Mesendoderm (in vitro differentiated cells): ENCODE measurements at regions not wholly inside any gene's neighbourhood (a gene's known extent, or its start where the extent isn't known, plus 50 kb on each side); places are given as distances from the start of the nearest gene placed in this dataset.

Experiments
- DNase-seq: peaks from one replicate; pipeline ENCODE4 v3.0.0; 2013
- H2AK5ac ChIP-seq: 2 replicates; pipeline ENCODE4 v1.6.1; 2013; ENCODE audit warnings: low read length, inconsistent platforms
- H2BK120ac ChIP-seq: 2 replicates; pipeline ENCODE4 v1.6.1; 2013; ENCODE audit warnings: low read depth, mild to moderate bottlenecking, low read length, moderate library complexity, mixed read lengths
- H2BK15ac ChIP-seq: replicated peaks from 2 replicates; pipeline ENCODE4 v1.6.1; 2013; ENCODE audit warnings: low read depth, mild to moderate bottlenecking, moderate library complexity
- H2BK5ac ChIP-seq: 2 replicates; pipeline ENCODE4 v1.6.1; 2013; ENCODE audit warnings: low read length, inconsistent platforms
- H3K18ac ChIP-seq: 2 replicates; pipeline ENCODE4 v1.6.1; 2013; ENCODE audit warnings: mild to moderate bottlenecking, low read length, mixed read lengths
- H3K23ac ChIP-seq: one replicate; pipeline ENCODE4 v1.6.1; 2013; ENCODE audit warnings: low read length
- H3K27ac ChIP-seq: 2 replicates; pipeline ENCODE4 v1.5.1; 2013; ENCODE audit warnings: low read depth, mild to moderate bottlenecking, inconsistent platforms, low read length, moderate library complexity
- H3K27me3 ChIP-seq: 2 replicates; pipeline ENCODE4 v1.6.1; 2013; ENCODE audit warnings: low read length, control low read depth, mild to moderate bottlenecking, inconsistent platforms; ENCODE audit not compliant: insufficient read depth, poor library complexity
- H3K36me3 ChIP-seq: 2 replicates; pipeline ENCODE4 v1.6.1; 2013; ENCODE audit warnings: low read length, inconsistent platforms; ENCODE audit not compliant: control insufficient read depth, insufficient read depth
- H3K4ac ChIP-seq: one replicate; pipeline ENCODE4 v1.6.1; 2013; ENCODE audit warnings: low read depth, mild to moderate bottlenecking, low read length, moderate library complexity
- H3K4me1 ChIP-seq: 2 replicates; pipeline ENCODE4 v1.6.1; 2013; ENCODE audit warnings: low read depth, low read length, inconsistent platforms; ENCODE audit not compliant: control insufficient read depth
- H3K4me2 ChIP-seq: 2 replicates; pipeline ENCODE4 v1.6.1; 2013; ENCODE audit warnings: low read length
- H3K4me3 ChIP-seq: 2 replicates; pipeline ENCODE4 v1.5.1; 2013; ENCODE audit warnings: mild to moderate bottlenecking, low read length
- H3K56ac ChIP-seq: one replicate; pipeline ENCODE4 v1.6.1; 2013; ENCODE audit warnings: low read length
- H3K79me1 ChIP-seq: 2 replicates; pipeline ENCODE4 v1.6.1; 2013; ENCODE audit warnings: low read length, inconsistent platforms
- H3K79me2 ChIP-seq: 2 replicates; pipeline ENCODE4 v1.6.1; 2013; ENCODE audit warnings: mild to moderate bottlenecking, low read length; ENCODE audit not compliant: control insufficient read depth, insufficient read depth
- H3K9ac ChIP-seq: 2 replicates; pipeline ENCODE4 v1.6.1; 2013; ENCODE audit warnings: low read length, inconsistent platforms
- H4K5ac ChIP-seq: one replicate; pipeline ENCODE4 v1.6.1; 2013; ENCODE audit warnings: low read length
- H4K8ac ChIP-seq: one replicate; pipeline ENCODE4 v1.6.1; 2013; ENCODE audit warnings: low read depth, mild to moderate bottlenecking, control low read depth, low read length, moderate library complexity
- WGBS: extraction: QIAGEN DNeasy Blood & Tissue Kit; methylation state at CpG from one replicate; pipeline ENCODE4 v1.1.7; 2013; ENCODE audit warnings: low lambda C conversion rate, missing lambda C conversion rate; ENCODE audit not compliant: insufficient coverage; ENCODE audit errors: extremely low coverage; 5-methylcytosine and 5-hydroxymethylcytosine counted together

GRCh38 chr11:110977661-110978060 is 265.4 kb upstream of the ARHGAP20 start:
- Histone ChIP-seq H3K9ac (no peak overlapping the region), H3K27ac (no peak overlapping the region), H4K5ac (no peak overlapping the region), H2AK5ac (no peak overlapping the region), H2BK120ac (no peak overlapping the region), H3K56ac (no peak overlapping the region), H3K79me1 (no peaks in the 10 kb centered on the region), H3K27me3 (no peaks in the 10 kb centered on the region), H3K36me3 (no peaks in the 10 kb centered on the region), H3K4me3 (no peak overlapping the region), H3K4ac (no peak overlapping the region), H3K4me2 (no peak overlapping the region), H3K18ac (no peak overlapping the region), H3K23ac (no peak overlapping the region), H3K4me1 (no peaks in the 10 kb centered on the region), H4K8ac (no peak overlapping the region), H2BK15ac (no peak overlapping the region), H3K79me2 (no peaks in the 10 kb centered on the region), H2BK5ac (no peak overlapping the region)
- no peak for DNase-seq
- no CpG with 5 or more reads among the region's 1 CpG for WGBS

GRCh38 chr11:110974731-110975130 is 262.5 kb upstream of the ARHGAP20 start:
- H3K79me1 ChIP-seq: no peaks in the 10 kb centered on the region
- no CpG with 5 or more reads among the region's 2 CpGs for WGBS
- H3K27me3 ChIP-seq: no peaks in the 10 kb centered on the region
- H3K4me2 ChIP-seq: no peak overlapping the region
- no peak overlapping the region for H3K4ac ChIP-seq
- no peak overlapping the region for H3K23ac ChIP-seq
- no peak overlapping the region for H2AK5ac ChIP-seq
- no peaks in the 10 kb centered on the region for H3K36me3 ChIP-seq
- H3K27ac ChIP-seq: no peak overlapping the region
- no peak overlapping the region for H2BK120ac ChIP-seq
- no peak overlapping the region for H3K56ac ChIP-seq
- no peak overlapping the region for H4K5ac ChIP-seq
- H4K8ac ChIP-seq: no peak overlapping the region
- no peaks in the 10 kb centered on the region for H3K4me1 ChIP-seq
- H3K18ac ChIP-seq: no peak overlapping the region
- H2BK5ac ChIP-seq: no peak overlapping the region
- no peak for DNase-seq
- H3K4me3 ChIP-seq: no peak overlapping the region
- H3K79me2 ChIP-seq: no peaks in the 10 kb centered on the region
- H2BK15ac ChIP-seq: no peak overlapping the region
- no peak overlapping the region for H3K9ac ChIP-seq

- Histone ChIP-seq H3K79me2 (no peaks in the 10 kb centered on the region), H3K4me2 (no peak overlapping the region), H3K56ac (no peak overlapping the region), H3K4me1 (no peaks in the 10 kb centered on the region), H3K79me1 (no peaks in the 10 kb centered on the region), H4K5ac (no peak overlapping the region), H3K23ac (no peak overlapping the region), H3K36me3 (no peaks in the 10 kb centered on the region), H2BK5ac (no peak overlapping the region), H2BK120ac (no peak overlapping the region), H3K27me3 (no peaks in the 10 kb centered on the region), H3K18ac (no peak overlapping the region), H2BK15ac (no peak overlapping the region), H2AK5ac (no peak overlapping the region), H3K27ac (no peak overlapping the region), H3K4ac (no peak overlapping the region), H4K8ac (no peak overlapping the region), H3K9ac (no peak overlapping the region), H3K4me3 (no peak overlapping the region)
- DNase-seq: no peak
- WGBS: no CpG with 5 or more reads among the region's 2 CpGs
Measured at GRCh38 chr11:110973401-110973980, 261.3 kb upstream of the ARHGAP20 start.

GRCh38 chr11:110972640-110973039 is 260.4 kb upstream of the ARHGAP20 start:
- no peak overlapping the region for H3K23ac ChIP-seq
- H3K9ac ChIP-seq: no peak overlapping the region
- H2BK15ac ChIP-seq: no peak overlapping the region
- H3K4me1 ChIP-seq: no peaks in the 10 kb centered on the region
- H3K56ac ChIP-seq: no peak overlapping the region
- peak overlapping the region; percentile 60 for H3K18ac ChIP-seq
- no peak overlapping the region for H2BK120ac ChIP-seq
- no peaks in the 10 kb centered on the region for H3K36me3 ChIP-seq
- no peak overlapping the region for H2BK5ac ChIP-seq
- WGBS: no CpG with 5 or more reads among the region's 3 CpGs
- H2AK5ac ChIP-seq: no peak overlapping the region
- no peaks in the 10 kb centered on the region for H3K27me3 ChIP-seq
- no peaks in the 10 kb centered on the region for H3K79me2 ChIP-seq
- no peak overlapping the region for H3K4me2 ChIP-seq
- no peak overlapping the region for H3K4me3 ChIP-seq
- H4K8ac ChIP-seq: no peak overlapping the region
- no peak overlapping the region for H4K5ac ChIP-seq
- no peak overlapping the region for H3K4ac ChIP-seq
- H3K27ac ChIP-seq: no peak overlapping the region
- H3K79me1 ChIP-seq: no peaks in the 10 kb centered on the region
- no peak for DNase-seq

GRCh38 chr11:110972106-110972505 is 259.9 kb upstream of the ARHGAP20 start:
- H4K5ac ChIP-seq: no peak overlapping the region
- no peaks in the 10 kb centered on the region for H3K4me1 ChIP-seq
- H4K8ac ChIP-seq: no peak overlapping the region
- no peak for DNase-seq
- no peak overlapping the region for H3K27ac ChIP-seq
- H3K79me2 ChIP-seq: no peaks in the 10 kb centered on the region
- H2BK5ac ChIP-seq: no peak overlapping the region
- no peak overlapping the region for H3K9ac ChIP-seq
- no peaks in the 10 kb centered on the region for H3K36me3 ChIP-seq
- no peaks in the 10 kb centered on the region for H3K27me3 ChIP-seq
- no peak overlapping the region for H2AK5ac ChIP-seq
- no peak overlapping the region for H3K4ac ChIP-seq
- H3K23ac ChIP-seq: no peak overlapping the region
- H3K56ac ChIP-seq: no peak overlapping the region
- no peak overlapping the region for H2BK15ac ChIP-seq
- H3K18ac ChIP-seq: no peak overlapping the region
- H3K79me1 ChIP-seq: no peaks in the 10 kb centered on the region
- WGBS: no CpG with 5 or more reads among the region's 1 CpG
- no peak overlapping the region for H2BK120ac ChIP-seq
- no peak overlapping the region for H3K4me2 ChIP-seq
- H3K4me3 ChIP-seq: no peak overlapping the region

GRCh38 chr11:110971140-110971539 is 258.9 kb upstream of the ARHGAP20 start:
- H3K36me3 ChIP-seq: no peaks in the 10 kb centered on the region

More at GRCh38 chr11:110971140-110971539, 258.9 kb upstream of the ARHGAP20 start:
- no peak for DNase-seq
- Histone ChIP-seq H3K4me1 (no peaks in the 10 kb centered on the region), H3K18ac (no peak overlapping the region), H2BK15ac (no peak overlapping the region), H2BK120ac (no peak overlapping the region), H3K4me2 (no peak overlapping the region), H2AK5ac (no peak overlapping the region), H3K56ac (no peak overlapping the region), H4K8ac (no peak overlapping the region), H3K79me1 (no peaks in the 10 kb centered on the region), H3K27ac (no peak overlapping the region), H3K27me3 (no peaks in the 10 kb centered on the region), H3K4ac (no peak overlapping the region), H3K79me2 (no peaks in the 10 kb centered on the region), H3K9ac (no peak overlapping the region), H3K23ac (no peak overlapping the region), H2BK5ac (no peak overlapping the region), H3K4me3 (no peak overlapping the region), H4K5ac (no peak overlapping the region)
- no CpG with 5 or more reads among the region's 1 CpG for WGBS
